ENCODE measurements at regions not wholly inside any gene's neighbourhood (a gene's known extent, or its start where the extent isn't known, plus 50 kb on each side); places are given as distances from the start of the nearest gene placed in this dataset.

DNA sequence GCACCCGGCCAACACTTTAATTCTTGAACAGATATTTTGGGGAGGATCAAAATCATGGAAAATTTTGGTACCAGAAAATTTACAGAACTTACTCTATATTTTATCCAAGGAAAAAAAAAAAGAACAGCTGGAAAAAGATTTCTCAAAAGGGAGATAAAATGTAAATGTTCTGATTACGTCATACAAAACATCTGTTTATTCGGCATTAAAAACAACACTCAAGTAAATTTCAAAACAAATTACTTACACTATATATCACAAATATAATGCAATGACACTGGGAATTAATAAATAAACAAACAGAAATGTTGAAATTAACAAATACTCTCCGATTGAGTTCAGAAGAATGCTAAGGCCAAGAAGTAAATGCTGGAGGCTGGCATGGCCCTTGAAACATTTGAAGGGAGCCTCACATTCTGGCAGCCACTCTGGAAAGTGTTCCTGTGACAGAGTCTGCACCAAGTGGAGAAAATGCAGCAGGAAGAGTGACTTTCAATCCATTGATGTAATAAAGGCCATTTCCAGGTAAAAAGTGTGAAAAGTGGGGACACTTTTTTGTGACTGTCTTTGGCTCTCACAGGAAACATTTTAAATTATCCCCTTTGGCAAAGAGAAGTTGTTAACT lies 486.0 kb upstream of the CTSO start:
- no peak for TF ChIP-seq POLR2AphosphoS5 (IDR thresholded peaks at IDR 0.05; ENCODE audit: low read depth, low read length)
- TF ChIP-seq POLR2A (IDR thresholded peaks at IDR 0.05; ENCODE audit: low read depth, low read length) = no peak
